WERI-Rb-1 (cell line): ENCODE measurements at regions not wholly inside any gene's neighbourhood (a gene's known extent, or its start where the extent isn't known, plus 50 kb on each side); places are given as distances from the start of the nearest gene placed in this dataset.

Experiments used
- DNase-seq: peaks from one replicate; pipeline ENCODE4 v3.0.0-alpha.2; 2020
- H3K27ac ChIP-seq: fragments of 250-450 bp; sonication (Bioruptor Pico); 2 replicates; pipeline ENCODE4 v1.5.1; 2020; ENCODE audit warnings: mild to moderate bottlenecking, moderate library complexity
- H3K27me3 ChIP-seq: fragments of 250-450 bp; sonication (Bioruptor Pico); 2 replicates; pipeline ENCODE4 v1.5.1; 2021; ENCODE audit warnings: mild to moderate bottlenecking, low read depth, moderate library complexity; ENCODE audit not compliant: insufficient read depth, severe bottlenecking
- H3K36me3 ChIP-seq: fragments of 250-450 bp; sonication (Bioruptor Pico); 2 replicates; pipeline ENCODE4 v1.5.1; 2020; ENCODE audit warnings: mild to moderate bottlenecking, moderate library complexity
- H3K4me3 ChIP-seq: 2 replicates; pipeline ENCODE4 v1.5.1; 2011; ENCODE audit warnings: low read depth, mild to moderate bottlenecking, control low read depth, low read length
- H3K9me3 ChIP-seq: fragments of 250-450 bp; sonication (Bioruptor Pico); 2 replicates; pipeline ENCODE4 v1.5.1; 2021; ENCODE audit warnings: mild to moderate bottlenecking, moderate library complexity; ENCODE audit not compliant: severe bottlenecking
- CTCF ChIP-seq: IDR thresholded peaks from 2 replicates; pipeline ENCODE4 v1.5.1; 2011; ENCODE audit warnings: low read depth, mild to moderate bottlenecking, control low read depth, inconsistent platforms, low read length

- Histone ChIP-seq H3K36me3 (no peaks in the 10 kb centered on the region), H3K27me3 (no peaks in the 10 kb centered on the region), H3K27ac (no peak overlapping the region), H3K9me3 (no peaks in the 10 kb centered on the region), H3K4me3 (no peak overlapping the region)
- no peak for TF ChIP-seq CTCF
- DNase-seq = no peak
Observed at GRCh38 chr11:92703449-92703830, 266.0 kb upstream of the MTNR1B start.

- H3K9me3 ChIP-seq = no peaks in the 10 kb centered on the region
- no peaks in the 10 kb centered on the region for H3K27me3 ChIP-seq
- no peak for TF ChIP-seq CTCF
- H3K27ac ChIP-seq = no peak overlapping the region
- peak; percentile 15 for DNase-seq
- H3K36me3 ChIP-seq = no peaks in the 10 kb centered on the region
- H3K4me3 ChIP-seq = no peak overlapping the region
Observed at GRCh38 chr11:92707173-92707619, 262.3 kb upstream of the MTNR1B start.

- H3K27ac ChIP-seq = no peak overlapping the region
- no peak for DNase-seq
- no peaks in the 10 kb centered on the region for H3K27me3 ChIP-seq
Observed at GRCh38 chr11:92707665-92708064, 261.8 kb upstream of the MTNR1B start.

GRCh38 chr11:92709329-92709728 is 260.1 kb upstream of the MTNR1B start:
- no peaks in the 10 kb centered on the region for H3K36me3 ChIP-seq
- H3K9me3 ChIP-seq = no peaks in the 10 kb centered on the region
- no peak for TF ChIP-seq CTCF
- no peaks in the 10 kb centered on the region for H3K27me3 ChIP-seq
- DNase-seq = no peak
- H3K4me3 ChIP-seq = no peak overlapping the region
- no peak overlapping the region for H3K27ac ChIP-seq

More at GRCh38 chr11:92707665-92708064, 261.8 kb upstream of the MTNR1B start:
- no peak for TF ChIP-seq CTCF
- Histone ChIP-seq H3K4me3 (no peak overlapping the region), H3K36me3 (no peaks in the 10 kb centered on the region), H3K9me3 (no peaks in the 10 kb centered on the region)

GRCh38 chr11:92711926-92712325 is 257.5 kb upstream of the MTNR1B start:
- H3K4me3 ChIP-seq = no peak overlapping the region
- TF ChIP-seq CTCF = no peak
- no peaks in the 10 kb centered on the region for H3K9me3 ChIP-seq
- H3K27ac ChIP-seq = no peak overlapping the region
- H3K36me3 ChIP-seq = no peaks in the 10 kb centered on the region
- H3K27me3 ChIP-seq = no peaks in the 10 kb centered on the region
- DNase-seq = no peak

GRCh38 chr11:92714111-92714510 is 255.3 kb upstream of the MTNR1B start:
- Histone ChIP-seq H3K27ac (no peak overlapping the region), H3K27me3 (no peaks in the 10 kb centered on the region), H3K36me3 (no peaks in the 10 kb centered on the region), H3K9me3 (no peaks in the 10 kb centered on the region), H3K4me3 (no peak overlapping the region)
- no peak for DNase-seq
- TF ChIP-seq CTCF = no peak
